H1 (cell line): ENCODE measurements at regions not wholly inside any gene's neighbourhood (a gene's known extent, or its start where the extent isn't known, plus 50 kb on each side); places are given as distances from the start of the nearest gene placed in this dataset.

Experiments
- CTCF ChIA-PET: fragments of 300-600 bp; sonication (Branson Sonifier 250); formaldehyde crosslinking; loops from one replicate; lab custom pipeline; 2021; ENCODE audit not compliant: partially characterized antibody; lab: Charles Lee
- POLR2A ChIA-PET: fragments of 300-600 bp; sonication (Branson Sonifier 250); formaldehyde crosslinking; loops from one replicate; lab custom pipeline; 2021; ENCODE audit warnings: inconsistent platforms; ENCODE audit not compliant: partially characterized antibody; lab: Charles Lee
- DNase-seq, 2 experiments: peaks; one replicate each; pipeline versions ENCODE4 v3.0.0 to v3.0.0-alpha.2; 2010 to 2022; ENCODE audit warnings: low spot score in 2 of 2, low read depth in 1 of 2, mixed read lengths in 1 of 2
- FAIRE-seq: peaks from 2 replicates; lab custom pipeline; 2011; peaks lifted over from hg19 to GRCh38; lab: Jason Lieb, UNC
- H2AFZ ChIP-seq: 2 replicates; pipeline ENCODE4 v1.8.1; 2012; ENCODE audit warnings: low read length, inconsistent platforms
- H2AK5ac ChIP-seq: 2 replicates; pipeline ENCODE4 v1.6.1; 2013; ENCODE audit warnings: low read depth, low read length
- H2BK120ac ChIP-seq: replicated peaks from 2 replicates; pipeline ENCODE3; 2013; ENCODE audit warnings: low read depth, low read length, inconsistent platforms
- H2BK12ac ChIP-seq: 2 replicates; pipeline ENCODE4 v1.6.1; 2013; ENCODE audit warnings: low read depth, low read length
- H2BK15ac ChIP-seq: 2 replicates; pipeline ENCODE4 v1.6.1; 2013; ENCODE audit warnings: low read length
- H2BK20ac ChIP-seq: 2 replicates; pipeline ENCODE4 v1.6.1; 2013; ENCODE audit warnings: low read length
- H2BK5ac ChIP-seq: 2 replicates; pipeline ENCODE4 v1.6.1; 2013; ENCODE audit warnings: low read depth, low read length
- H3K14ac ChIP-seq: 2 replicates; pipeline ENCODE4 v1.6.1; 2013; ENCODE audit warnings: inconsistent platforms; ENCODE audit not compliant: insufficient read length
- H3K18ac ChIP-seq: 2 replicates; pipeline ENCODE4 v1.6.1; 2013; ENCODE audit warnings: low read length; ENCODE audit errors: extremely low read depth
- H3K23ac ChIP-seq: 2 replicates; pipeline ENCODE4 v1.6.1; 2013; ENCODE audit warnings: inconsistent platforms; ENCODE audit not compliant: insufficient read length
- H3K23me2 ChIP-seq: 2 replicates; pipeline ENCODE4 v1.6.1; 2013; ENCODE audit warnings: low read depth, low read length
- H3K27ac ChIP-seq: 2 replicates; pipeline ENCODE4 v1.6.1; 2011; ENCODE audit warnings: low read depth, low read length, inconsistent platforms
- H3K27me3 ChIP-seq, 4 experiments: replicated peaks in 1 of 4; 1 replicate in 1 of 4; 2 replicates in 3 of 4; pipeline versions ENCODE4 v1.6.1 to v1.8.1; 2011 to 2013; ENCODE audit warnings: low read length in 3 of 4, mild to moderate bottlenecking in 3 of 4, inconsistent platforms in 2 of 4, mixed read lengths in 2 of 4, moderate library complexity in 1 of 4; ENCODE audit not compliant: control insufficient read depth in 3 of 4, insufficient read depth in 3 of 4; ENCODE audit errors: extremely low read depth in 1 of 4
- H3K36me3 ChIP-seq, 4 experiments: 2 replicates each; pipeline versions ENCODE4 v1.6.1 to v1.8.1; 2011 to 2013; ENCODE audit warnings: mild to moderate bottlenecking in 4 of 4, low read length in 3 of 4, moderate library complexity in 2 of 4, control low read depth in 1 of 4, inconsistent platforms in 1 of 4; ENCODE audit not compliant: insufficient read depth in 4 of 4, control insufficient read depth in 2 of 4
- H3K4ac ChIP-seq: replicated peaks from 2 replicates; pipeline ENCODE3; 2013; ENCODE audit warnings: low read length, low read depth, mixed read lengths, inconsistent platforms; ENCODE audit not compliant: insufficient read length
- H3K4me1 ChIP-seq, 4 experiments: replicated peaks in 1 of 4; 1 replicate in 1 of 4; 2 replicates in 3 of 4; pipeline versions ENCODE4 v1.6.1 to v1.8.1; 2011 to 2013; ENCODE audit warnings: low read length in 3 of 4, inconsistent platforms in 2 of 4, mixed read lengths in 1 of 4; ENCODE audit not compliant: insufficient read depth in 4 of 4, control insufficient read depth in 3 of 4
- H3K4me2 ChIP-seq, 2 experiments: 2 replicates each; pipeline versions ENCODE4 v1.6.1 to v1.8.1; 2011 to 2013; ENCODE audit warnings: low read depth in 2 of 2, low read length in 2 of 2, control low read depth in 1 of 2, inconsistent platforms in 1 of 2, mild to moderate bottlenecking in 1 of 2; ENCODE audit not compliant: insufficient read depth in 1 of 2
- H3K4me3 ChIP-seq, 4 experiments: fragments of 200-600, 300-600 bp in 1 of 4; sonication (generic), shearing (Covaris generic), sonication (Bioruptor Twin) in 1 of 4; 2 replicates each; pipeline versions ENCODE4 v1.5.1 to v1.8.1; 2011 to 2016; ENCODE audit warnings: low read length in 4 of 4, low read depth in 3 of 4, control low read depth in 2 of 4, inconsistent platforms in 2 of 4, mild to moderate bottlenecking in 2 of 4, mixed read lengths in 1 of 4, moderate library complexity in 1 of 4; ENCODE audit not compliant: insufficient read depth in 2 of 4; ENCODE audit errors: extremely low read depth in 1 of 4
- H3K56ac ChIP-seq: replicated peaks from 2 replicates; pipeline ENCODE3; 2013; ENCODE audit warnings: low read depth, mild to moderate bottlenecking, mixed read lengths, low read length, inconsistent platforms; ENCODE audit not compliant: insufficient read length
- H3K79me1 ChIP-seq: 2 replicates; pipeline ENCODE4 v1.6.1; 2013; ENCODE audit warnings: low read depth, low read length, control low read depth
- H3K79me2 ChIP-seq, 2 experiments: 2 replicates each; pipeline versions ENCODE4 v1.6.1 to v1.8.1; 2012 to 2013; ENCODE audit warnings: low read length in 2 of 2, mild to moderate bottlenecking in 2 of 2, inconsistent platforms in 1 of 2; ENCODE audit not compliant: insufficient read depth in 2 of 2, control insufficient read depth in 1 of 2
- H3K9ac ChIP-seq, 4 experiments: replicated peaks in 1 of 4; 1 replicate in 1 of 4; 2 replicates in 3 of 4; pipeline versions ENCODE4 v1.6.1 to v1.8.1; 2011 to 2013; ENCODE audit warnings: low read depth in 3 of 4, low read length in 3 of 4, control low read depth in 2 of 4, mild to moderate bottlenecking in 2 of 4, moderate library complexity in 2 of 4, inconsistent platforms in 1 of 4; ENCODE audit errors: extremely low read depth in 1 of 4
- H3K9me3 ChIP-seq, 2 experiments: 2 replicates each; pipeline versions ENCODE4 v1.6.1 to v1.8.1; 2012 to 2013; ENCODE audit warnings: mild to moderate bottlenecking in 2 of 2, moderate library complexity in 2 of 2, control low read depth in 1 of 2, inconsistent platforms in 1 of 2, low read depth in 1 of 2, low read length in 1 of 2, mixed read lengths in 1 of 2; ENCODE audit not compliant: insufficient read depth in 2 of 2
- H4K20me1 ChIP-seq, 2 experiments: replicated peaks in 1 of 2; 2 replicates each; pipeline versions ENCODE3 to v1.8.1; 2011 to 2013; ENCODE audit warnings: inconsistent platforms in 2 of 2, low read length in 2 of 2, mild to moderate bottlenecking in 1 of 2; ENCODE audit not compliant: insufficient read depth in 2 of 2, control insufficient read depth in 1 of 2
- H4K5ac ChIP-seq: 2 replicates; pipeline ENCODE4 v1.6.1; 2013; ENCODE audit warnings: low read length, low read depth, mixed read lengths, inconsistent platforms; ENCODE audit not compliant: insufficient read length
- H4K8ac ChIP-seq: 2 replicates; pipeline ENCODE4 v1.8.0; 2013; ENCODE audit warnings: mild to moderate bottlenecking, moderate library complexity, low read length, inconsistent platforms; ENCODE audit not compliant: insufficient read depth; ENCODE audit errors: extremely low read depth
- H4K91ac ChIP-seq: replicated peaks from 2 replicates; pipeline ENCODE3; 2013; ENCODE audit warnings: low read length, mixed read lengths, inconsistent platforms; ENCODE audit not compliant: insufficient read length
- CBX8 ChIP-seq: fragments of 300-800, 300-1000 bp; sonication (generic); IDR thresholded peaks from 2 replicates; pipeline ENCODE4 v1.7.1; 2016; ENCODE audit warnings: low read depth, low read length, borderline replicate concordance
- CEBPB ChIP-seq: IDR thresholded peaks from 2 replicates; pipeline ENCODE4 v1.6.1; 2012; ENCODE audit warnings: low read depth, low read length
- KDM5A ChIP-seq: fragments of 200-600 bp; IDR thresholded peaks from 2 replicates; pipeline ENCODE4 v1.7.1; 2012; ENCODE audit warnings: mild to moderate bottlenecking, low read length, inconsistent platforms, mixed read lengths
- RFX5 ChIP-seq: IDR thresholded peaks from 2 replicates; pipeline ENCODE4 v1.6.1; 2011; ENCODE audit warnings: low read depth, low read length, improper control_type of control experiment, borderline replicate concordance
- TCF12 ChIP-seq: IDR thresholded peaks from 2 replicates; pipeline ENCODE4 v1.6.1; 2011; ENCODE audit warnings: low read depth, mild to moderate bottlenecking, low read length
- WGBS, 2 experiments: shearing (Covaris generic) in 1 of 2; methylation state at CpG; one replicate each; pipeline versions ENCODE4 v1.1.6 to v1.1.7; 2013 to 2015; ENCODE audit warnings: low lambda C conversion rate in 2 of 2, mixed read lengths in 2 of 2, inconsistent platforms in 1 of 2, low coverage in 1 of 2, missing lambda C conversion rate in 1 of 2; ENCODE audit not compliant: insufficient replicate concordance in 2 of 2, insufficient coverage in 1 of 2, insufficient read length in 1 of 2; ENCODE audit errors: extremely low coverage in 1 of 2, missing lambda C conversion rate in 1 of 2; 5-methylcytosine and 5-hydroxymethylcytosine counted together

DNA sequence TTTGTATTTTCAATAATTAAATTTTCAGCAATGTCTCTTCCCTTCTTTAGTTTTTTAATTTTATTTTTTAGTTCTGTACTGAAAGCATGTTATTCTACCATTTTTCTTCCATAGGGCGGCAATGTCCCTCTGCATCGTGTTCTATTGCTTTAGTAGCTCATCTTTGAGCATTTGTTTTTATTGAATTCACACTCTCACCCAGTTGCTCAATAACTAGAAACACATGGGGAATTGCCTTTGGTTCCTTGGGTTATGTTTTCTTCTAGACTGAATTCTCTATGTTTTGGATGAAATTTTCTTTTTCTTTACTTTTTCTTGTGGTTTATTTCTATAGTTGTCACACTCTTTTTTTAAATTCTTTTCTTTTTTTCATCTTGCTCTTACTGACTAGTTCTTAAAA is 233.8 kb upstream of the LDB2 start:
- H4K91ac ChIP-seq: no peak overlapping the region
- POLR2A ChIA-PET: no interaction called here
- H3K56ac ChIP-seq: no peak overlapping the region
- H3K14ac ChIP-seq: no peak overlapping the region
- H2BK5ac ChIP-seq: no peak overlapping the region
- H3K4me3 ChIP-seq: no peak overlapping the region
- no peak overlapping the region for H2AFZ ChIP-seq
- no peak overlapping the region for H2BK120ac ChIP-seq
- no peaks in the 10 kb centered on the region for H4K20me1 ChIP-seq
- DNase-seq: no peak
- no peak overlapping the region for H3K9ac ChIP-seq
- no peak overlapping the region for H3K18ac ChIP-seq
- no peaks in the 10 kb centered on the region for H3K27me3 ChIP-seq
- H3K4me1 ChIP-seq: peaks cover 0 to 3% (median 2%) of the 10 kb centered on the region in 4 experiments; a peak in 2 of 7 replicates
- H2AK5ac ChIP-seq: no peak overlapping the region
- H3K27ac ChIP-seq: no peak overlapping the region
- TF ChIP-seq RFX5: no peak
- no peak for TF ChIP-seq CEBPB
- no peak for TF ChIP-seq KDM5A
- no peak for TF ChIP-seq CBX8
- no peak for TF ChIP-seq TCF12
- no peak overlapping the region for H3K23ac ChIP-seq
- no peak overlapping the region for H4K8ac ChIP-seq
- no peak overlapping the region for H2BK12ac ChIP-seq
- no peak overlapping the region for H3K4ac ChIP-seq
- 91% methylated on average over 2 of the region's 2 CpGs; no CpG with 5 or more reads in 1 of the 2 experiments for WGBS, 2 experiments
- FAIRE-seq: no peak
- H3K79me2 ChIP-seq: no peaks in the 10 kb centered on the region
- no peaks in the 10 kb centered on the region for H3K23me2 ChIP-seq
- H4K5ac ChIP-seq: no peak overlapping the region
- CTCF ChIA-PET: interaction anchor here (1.7 kb wide), 2 partner anchors 8 to 316 kb away, joined by 4 read pairs; no protein-coding TSS in a partner anchor
- no peaks in the 10 kb centered on the region for H3K9me3 ChIP-seq
- no peak overlapping the region for H2BK15ac ChIP-seq
- no peak overlapping the region for H3K4me2 ChIP-seq
- H3K36me3 ChIP-seq: no peaks in the 10 kb centered on the region
- no peaks in the 10 kb centered on the region for H3K79me1 ChIP-seq
- no peak overlapping the region for H2BK20ac ChIP-seq
